NCI-H226 (cell line): ENCODE measurements at regions not wholly inside any gene's neighbourhood (a gene's known extent, or its start where the extent isn't known, plus 50 kb on each side); places are given as distances from the start of the nearest gene placed in this dataset.
"Not testable (repeated sequence)": the region's sequence is repeated elsewhere in the genome, so short reads cannot be mapped to it uniquely, and the experiment has no call there.

ENCODE experiments used
- DNase-seq: peaks from one replicate; pipeline ENCODE4 v3.0.0-alpha.2; 2015

DNA sequence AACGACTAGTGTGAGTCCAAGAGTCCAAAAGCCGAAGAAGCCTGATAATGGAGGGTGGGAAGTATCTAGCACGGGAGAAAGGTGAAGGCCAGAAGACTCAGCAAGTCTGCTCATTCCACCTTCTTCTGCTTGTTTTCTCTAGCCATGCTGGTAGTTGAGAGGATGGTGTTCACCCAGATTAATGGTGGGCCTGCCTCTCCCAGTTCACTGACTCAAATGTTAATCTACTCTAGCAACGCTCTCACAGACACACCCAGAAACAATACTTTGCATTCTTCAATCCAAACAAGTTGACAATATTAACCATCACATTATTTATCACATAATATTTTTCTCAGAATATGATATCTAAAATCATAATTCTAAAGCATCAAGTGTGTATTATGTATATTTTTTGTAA is 1055.1 kb upstream of the PCDH10 start:
- DNase-seq: no peak

DNA sequence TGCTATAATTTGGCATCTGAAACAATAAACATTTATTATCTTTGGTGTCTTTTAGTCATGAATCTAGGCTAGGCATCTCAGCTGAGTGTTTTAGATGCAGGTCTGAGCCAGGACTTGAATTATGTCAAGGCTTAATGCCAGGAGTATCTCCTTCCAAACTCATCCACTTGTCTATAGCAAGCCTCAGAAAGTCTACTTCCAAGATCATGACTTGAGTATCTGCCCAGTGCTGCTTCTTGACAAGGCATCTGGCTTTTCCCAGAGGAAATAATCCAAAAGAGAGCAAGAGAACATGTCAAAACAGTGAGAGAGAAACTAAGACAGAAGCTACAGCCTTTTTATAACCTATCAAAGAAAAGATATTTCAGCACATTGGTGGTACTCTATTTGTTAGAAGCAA is 1052.1 kb upstream of the PCDH10 start:
- no peak for DNase-seq

DNA sequence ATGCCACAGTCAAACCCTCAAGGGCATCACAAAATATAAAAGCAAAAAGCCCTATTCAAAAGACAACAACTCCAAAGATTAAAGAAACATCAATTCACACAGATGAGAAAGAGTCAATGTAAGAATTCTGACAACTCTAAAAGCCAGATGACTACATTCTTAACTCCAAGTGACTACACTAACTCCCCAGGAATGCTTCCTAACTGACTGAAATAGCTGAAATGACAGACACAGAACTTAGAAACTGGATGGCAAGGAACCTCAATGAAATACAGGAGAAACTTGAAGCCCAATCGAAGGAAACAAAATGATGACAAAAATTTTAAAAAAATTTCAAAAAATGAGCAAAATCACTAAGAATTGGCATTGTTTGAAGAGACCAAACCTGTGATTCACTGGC is 1047.6 kb upstream of the PCDH10 start:
- no peak for DNase-seq

DNA sequence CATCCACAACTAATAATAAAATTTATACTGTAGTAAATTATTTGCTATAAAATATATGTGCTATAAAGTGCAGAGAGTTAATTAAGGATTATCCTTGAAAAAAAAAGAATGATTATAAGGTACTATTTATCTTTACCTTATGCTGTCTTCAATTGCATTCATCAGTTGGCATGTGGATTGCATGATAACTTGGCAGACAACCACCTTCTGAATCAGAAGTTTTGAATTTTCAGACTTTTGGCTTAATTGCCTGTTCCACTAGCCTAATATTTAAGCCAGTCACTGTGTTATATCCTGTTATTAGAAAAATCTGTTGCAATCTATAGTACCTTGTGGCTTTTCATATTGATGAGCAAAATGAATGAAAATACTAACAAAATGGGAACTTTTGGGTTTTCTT is 1040.3 kb upstream of the PCDH10 start:
- peak; percentile 47 for DNase-seq

DNA sequence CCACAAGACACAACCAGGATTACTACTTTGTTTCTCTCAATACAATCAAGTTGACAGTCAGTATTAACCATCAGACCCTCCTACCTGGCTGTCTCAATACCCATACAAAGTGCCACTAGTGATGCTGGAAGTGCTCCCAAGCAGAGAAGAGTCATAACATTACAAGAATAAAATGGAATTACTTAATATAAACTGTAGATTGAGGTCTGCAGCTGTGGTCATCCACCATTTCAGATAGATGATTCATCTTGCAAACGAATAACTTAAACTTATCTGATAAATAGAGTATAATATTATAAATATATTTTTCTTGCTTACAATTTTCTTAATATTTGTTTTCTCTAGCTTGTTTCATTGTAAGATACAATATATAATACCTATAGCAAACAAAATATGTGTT is 1034.2 kb upstream of the PCDH10 start:
- DNase-seq: no peak

DNA sequence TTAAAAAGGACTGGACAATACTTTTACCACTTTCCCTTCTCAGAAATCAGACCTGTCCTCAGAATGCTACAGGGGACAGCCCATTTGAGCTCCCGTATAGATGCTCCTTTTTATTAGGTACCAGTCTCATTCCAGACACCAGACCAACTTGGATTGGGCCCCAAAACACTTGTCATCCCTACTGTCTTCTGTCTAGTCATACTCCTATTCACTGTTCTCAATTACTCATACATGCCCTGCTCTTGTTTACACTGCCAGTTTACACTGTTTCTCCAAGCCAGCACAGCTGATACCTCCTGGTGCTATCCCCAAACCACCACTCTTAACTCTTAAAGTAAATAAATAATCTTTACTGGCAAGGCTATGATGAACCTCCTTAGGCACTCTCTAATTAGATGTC is 1026.4 kb upstream of the PCDH10 start:
- DNase-seq: not testable (repeated sequence)

DNA sequence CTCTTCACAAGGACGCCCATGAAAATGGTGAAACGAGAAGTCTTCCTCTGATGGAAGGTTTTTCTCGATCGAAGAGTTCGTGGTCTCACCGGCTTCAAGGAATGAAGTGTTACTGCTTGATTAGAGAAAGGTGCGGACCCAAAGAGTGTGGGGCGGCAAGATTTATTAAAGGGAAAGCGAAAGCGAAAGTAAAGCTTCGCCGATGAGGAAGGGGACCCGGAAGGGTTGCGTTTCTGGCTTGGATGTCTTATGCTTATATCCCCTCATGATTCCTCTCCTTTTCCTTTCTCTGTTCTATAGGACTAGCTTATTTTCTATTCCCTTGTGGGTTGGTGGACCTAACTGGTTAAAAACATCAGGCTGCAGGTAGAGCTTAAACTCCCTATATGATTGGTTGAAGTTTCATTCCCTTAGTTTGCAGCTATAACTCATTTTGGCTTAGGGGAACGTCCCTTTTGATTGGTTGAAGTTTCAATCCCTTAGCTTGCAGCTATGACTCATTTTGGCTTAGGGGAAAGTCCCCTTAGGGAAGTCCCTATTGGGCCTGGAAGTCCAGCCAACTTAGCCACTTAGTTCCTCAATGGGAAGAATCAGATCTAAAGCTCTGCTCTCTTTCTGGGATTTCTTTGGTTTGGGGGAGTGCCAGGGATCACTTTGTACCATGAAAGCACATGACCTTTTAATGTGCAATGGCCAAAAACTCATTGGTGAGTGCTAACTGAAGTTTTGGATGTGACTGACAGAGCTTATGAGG is 1025.0 kb upstream of the PCDH10 start:
- peak; percentile 4 for DNase-seq

DNA sequence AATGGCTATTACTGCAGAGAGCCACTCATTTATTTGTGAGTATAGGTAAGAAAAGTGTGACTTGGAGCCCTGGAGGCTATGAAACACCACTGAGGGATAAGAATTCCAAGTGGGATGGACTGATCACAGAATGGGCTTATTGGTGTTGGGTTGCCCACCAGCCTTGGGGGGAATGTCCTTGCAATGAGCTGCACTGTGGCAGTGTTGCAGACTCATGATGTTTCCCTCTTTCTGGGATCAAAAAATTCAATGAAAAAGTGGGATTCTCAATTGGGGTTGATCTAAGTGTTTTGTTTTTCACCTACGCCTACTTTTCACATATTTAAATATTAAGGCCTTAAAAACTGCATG is 1024.5 kb upstream of the PCDH10 start:
- no peak for DNase-seq

DNA sequence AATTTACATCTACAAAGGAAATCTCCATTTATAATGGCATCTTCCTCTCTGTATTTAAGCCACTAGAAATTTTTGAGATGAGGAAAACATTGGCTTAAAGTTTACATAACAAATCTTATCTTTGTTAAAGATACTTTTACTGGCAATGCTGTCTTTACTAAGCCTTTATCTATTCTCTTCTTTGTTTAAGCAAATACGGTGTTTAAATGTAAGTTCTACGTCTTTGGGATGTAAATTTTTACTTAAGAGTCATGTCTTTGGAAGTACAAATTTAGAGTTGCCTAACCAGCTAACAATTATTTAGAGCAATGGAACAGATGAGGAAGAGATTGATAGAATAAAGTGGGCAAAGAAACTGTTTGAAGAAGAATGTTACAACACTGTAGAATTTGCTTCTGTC is 1024.0 kb upstream of the PCDH10 start:
- no peak for DNase-seq

DNA sequence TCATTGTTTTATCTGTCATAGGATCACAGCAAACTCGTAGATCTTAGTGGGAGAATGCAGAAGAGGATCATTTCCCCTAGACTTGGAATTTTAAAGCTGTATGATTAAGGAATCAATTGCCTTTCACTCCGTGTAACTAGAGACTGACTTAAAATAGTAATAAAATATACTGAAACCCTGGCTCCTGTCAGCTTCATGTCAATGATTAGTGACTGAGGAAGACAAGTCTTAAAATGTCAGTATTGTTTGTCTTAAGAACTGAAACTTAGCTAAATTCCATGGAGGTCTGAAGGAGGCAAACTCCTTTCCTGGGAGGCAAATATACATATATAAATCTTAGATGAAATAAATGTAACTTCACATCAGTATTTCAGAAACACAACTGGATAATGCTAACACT is 1016.7 kb upstream of the PCDH10 start:
- no peak for DNase-seq

DNA sequence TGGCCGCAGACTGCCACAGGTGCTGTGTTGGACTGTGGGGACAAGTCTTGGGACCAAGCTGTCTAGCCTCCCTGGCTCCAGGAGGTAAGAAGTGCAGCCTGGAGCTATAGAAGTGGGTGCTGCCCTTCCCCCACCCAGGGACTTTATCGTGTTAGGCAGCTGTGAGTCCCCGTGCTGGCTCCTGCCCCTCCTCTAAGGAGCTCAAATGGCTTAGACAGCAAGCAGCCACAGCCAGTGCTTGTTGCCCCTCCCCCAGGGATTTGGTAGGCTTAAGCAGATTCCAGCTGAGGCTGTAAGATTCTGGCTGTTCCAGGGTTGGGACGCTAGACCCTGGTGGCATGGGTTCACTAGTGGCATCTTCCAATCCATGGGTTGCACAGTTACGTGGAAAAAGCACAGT is 979.4 kb upstream of the PCDH10 start:
- no peak for DNase-seq

DNA sequence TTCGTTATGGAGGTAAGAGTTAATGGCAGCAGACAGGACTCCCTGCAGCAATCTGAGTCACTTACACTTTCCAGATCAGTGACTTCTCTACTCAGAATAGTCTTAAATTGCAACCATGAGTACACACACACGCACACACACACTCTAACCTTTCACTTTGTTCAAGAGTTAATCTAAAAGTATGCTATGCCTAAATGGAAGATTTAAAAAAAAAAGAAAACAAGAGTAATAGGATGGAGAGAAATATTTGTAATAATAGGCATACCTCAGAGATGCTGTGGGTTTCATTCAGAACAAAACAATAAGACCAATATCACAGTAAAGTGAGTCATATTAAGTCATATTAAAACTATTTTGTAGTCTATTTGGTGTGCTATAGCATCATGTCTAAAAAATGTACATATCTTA is 969.1 kb upstream of the PCDH10 start:
- DNase-seq: peak; percentile 32

DNA sequence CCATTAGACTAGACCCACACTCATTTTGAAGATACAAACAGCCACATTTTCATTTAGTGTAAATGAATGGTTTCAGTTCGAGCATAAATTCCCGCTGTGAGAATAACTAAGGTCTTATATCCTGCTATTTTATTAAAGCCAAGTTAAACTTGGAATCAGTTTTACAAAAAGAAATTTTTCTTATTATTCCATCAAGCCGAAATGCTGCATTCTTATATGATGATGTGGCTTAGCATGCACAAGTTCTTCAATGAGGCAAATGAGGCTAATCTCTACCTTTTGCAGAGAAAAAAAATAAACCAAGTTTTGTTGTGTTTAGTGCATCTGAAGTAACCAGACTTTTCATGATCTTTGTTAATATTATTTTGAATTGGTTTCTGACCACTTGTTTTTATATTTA is 953.9 kb upstream of the PCDH10 start:
- DNase-seq: no peak

DNA sequence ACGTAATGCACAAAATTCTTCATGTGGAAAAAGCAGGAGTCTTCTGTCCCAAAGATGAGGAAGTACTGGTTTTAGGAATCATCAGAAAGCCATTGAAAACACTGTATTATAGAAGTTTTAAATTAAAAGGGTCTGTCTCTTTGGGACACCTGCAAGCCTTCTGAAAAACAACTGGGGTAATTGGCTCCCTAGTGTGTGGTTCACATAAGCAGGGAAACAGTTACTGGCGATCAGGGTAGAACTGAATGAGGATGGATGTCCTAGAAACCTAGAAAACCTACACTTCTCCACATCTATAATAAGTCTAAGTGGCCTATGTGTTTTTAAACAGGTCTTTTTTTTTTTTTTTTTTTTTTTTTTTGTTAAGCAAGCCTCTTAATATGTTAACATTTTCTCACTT is 945.5 kb upstream of the PCDH10 start:
- no peak for DNase-seq

DNA sequence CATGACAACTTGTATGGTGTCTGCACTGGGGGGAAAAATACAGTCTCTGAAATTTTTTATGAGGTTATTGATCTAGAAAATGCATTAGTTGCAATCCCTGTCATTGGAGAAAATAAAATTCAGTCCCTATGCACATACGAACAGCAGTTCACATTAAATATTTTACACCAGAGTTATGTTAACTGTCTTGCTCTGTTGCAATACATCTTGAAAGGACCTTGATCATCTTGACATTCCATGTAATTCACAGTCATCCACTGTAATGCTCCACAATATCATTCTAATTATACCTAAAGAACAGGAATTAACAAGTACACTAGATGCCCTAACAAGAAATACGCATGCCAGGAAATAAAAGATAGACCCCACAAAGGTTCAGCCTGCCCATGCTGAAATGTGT is 934.6 kb upstream of the PCDH10 start:
- no peak for DNase-seq

DNA sequence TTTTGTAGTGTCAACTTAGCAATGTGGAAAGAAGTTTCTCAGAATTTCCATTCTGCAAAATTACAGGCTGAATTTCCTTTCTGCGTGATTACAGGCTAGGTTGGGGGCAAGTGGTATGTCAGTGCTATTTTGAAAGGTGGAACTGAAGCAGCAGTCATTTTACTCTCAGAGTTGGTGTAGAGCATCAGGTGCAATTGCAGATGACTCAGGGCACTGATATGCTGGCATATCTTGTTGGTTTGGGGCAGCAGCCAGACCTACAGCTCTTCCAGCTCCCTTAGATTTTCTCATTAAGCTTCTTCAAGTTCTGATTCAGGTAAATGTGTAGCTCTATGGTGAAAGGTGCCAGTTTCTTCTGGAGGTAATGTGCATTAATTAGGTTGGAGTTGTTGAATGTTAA is 930.7 kb upstream of the PCDH10 start:
- DNase-seq: peak; percentile 57

DNA sequence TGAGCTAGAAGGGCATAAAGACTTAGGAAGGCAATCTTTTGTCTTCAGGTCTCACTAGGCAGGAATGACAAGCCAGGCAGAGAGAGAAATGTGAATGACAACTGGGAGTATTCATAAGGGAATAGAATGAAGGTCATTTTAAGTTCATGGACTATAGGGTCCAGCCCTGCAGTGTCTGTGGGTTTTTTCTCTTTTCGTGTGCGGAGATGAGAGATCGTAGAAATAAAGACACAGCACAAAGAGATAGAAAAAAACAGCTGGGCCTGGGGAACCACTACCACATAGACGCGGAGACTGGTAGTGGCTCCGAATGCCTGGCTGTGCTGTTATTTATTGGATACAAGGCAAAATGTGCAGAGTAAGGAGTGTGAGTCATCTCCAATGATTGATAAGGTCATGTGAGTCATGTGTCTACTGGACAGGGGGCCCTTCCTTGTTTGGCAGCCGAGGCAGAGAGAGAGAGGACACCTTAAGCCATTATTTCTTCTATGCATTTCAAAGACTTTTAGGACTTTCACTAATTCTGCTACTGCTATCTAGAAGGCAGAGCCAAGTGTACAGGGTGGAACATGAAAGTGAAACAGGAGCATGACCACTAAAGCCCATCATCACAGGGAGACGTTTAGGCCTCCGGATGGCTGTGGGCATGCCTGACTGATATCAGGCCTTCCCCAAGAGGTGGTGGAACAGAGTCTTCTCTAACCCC is 921.8 kb upstream of the PCDH10 start:
- DNase-seq: peak; percentile 3

DNA sequence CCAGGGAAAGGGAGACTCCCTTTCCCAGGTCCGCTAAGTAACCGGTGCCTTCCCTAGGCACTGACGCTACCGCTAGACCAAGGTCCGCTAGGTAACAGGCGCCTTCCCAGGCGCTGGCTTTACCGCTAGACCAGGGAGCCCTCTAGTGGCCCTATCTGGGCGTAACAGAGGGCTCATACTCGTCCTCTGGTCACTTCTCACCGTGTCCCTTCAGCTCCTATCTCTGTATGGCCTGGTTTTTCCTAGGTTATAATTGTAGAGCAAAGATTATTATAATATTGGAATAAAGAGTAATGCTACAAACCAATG is 921.3 kb upstream of the PCDH10 start:
- not testable (repeated sequence) for DNase-seq

DNA sequence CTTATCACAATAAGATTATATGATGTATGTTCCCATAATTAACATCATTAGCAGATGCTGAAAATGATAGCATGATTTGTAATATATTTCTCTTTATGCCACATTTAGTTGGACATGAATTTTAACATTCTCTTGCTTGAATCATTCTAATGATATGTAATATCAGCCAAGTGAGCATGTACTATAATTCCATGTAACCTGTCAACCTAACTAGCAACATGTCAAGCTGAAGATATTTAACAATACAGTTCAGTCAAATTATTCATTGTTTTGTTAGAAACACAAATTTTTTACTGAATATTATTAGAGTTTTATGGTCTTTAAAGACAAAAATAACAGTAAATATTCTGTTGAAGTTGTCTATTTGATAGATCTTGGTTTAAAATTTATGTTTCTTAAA is 920.4 kb upstream of the PCDH10 start:
- no peak for DNase-seq

DNA sequence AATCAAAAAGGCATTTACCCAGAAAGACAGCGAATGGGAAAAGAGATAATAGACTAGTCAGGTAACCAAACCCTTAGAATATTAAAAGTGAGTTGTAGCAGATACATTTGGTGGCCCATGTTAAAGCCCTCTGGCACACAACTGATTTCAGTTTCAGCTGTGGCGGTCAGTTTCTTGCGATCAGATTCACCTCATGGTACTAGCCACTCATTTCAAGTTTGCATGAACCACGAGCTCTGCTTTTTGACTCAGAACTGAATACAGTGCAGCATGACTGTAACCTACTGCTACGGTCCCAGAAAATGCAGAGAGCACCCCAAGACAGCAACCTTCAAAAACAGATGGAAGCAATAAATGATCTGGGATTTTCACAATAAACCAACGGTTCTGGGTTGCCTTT is 919.1 kb upstream of the PCDH10 start:
- DNase-seq: no peak

DNA sequence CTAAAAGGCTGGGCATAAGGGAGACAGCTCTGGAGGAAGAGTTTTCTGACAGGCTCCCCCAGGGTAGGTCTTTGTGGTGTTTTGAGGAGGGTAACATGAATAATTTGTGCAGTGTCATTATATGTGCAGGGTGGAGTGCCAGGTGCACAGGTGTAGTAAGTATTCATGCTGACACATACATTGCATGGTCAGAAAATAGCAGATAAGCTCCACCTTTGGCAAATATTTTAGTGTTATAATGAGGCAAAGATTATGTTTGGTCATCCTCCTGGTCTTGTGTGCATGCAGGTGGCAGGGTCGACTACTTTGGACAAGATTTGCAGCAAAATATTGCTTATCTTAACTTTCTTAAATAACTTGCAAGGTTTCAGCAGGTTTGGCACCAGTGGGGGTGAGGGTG is 910.4 kb upstream of the PCDH10 start:
- no peak for DNase-seq

DNA sequence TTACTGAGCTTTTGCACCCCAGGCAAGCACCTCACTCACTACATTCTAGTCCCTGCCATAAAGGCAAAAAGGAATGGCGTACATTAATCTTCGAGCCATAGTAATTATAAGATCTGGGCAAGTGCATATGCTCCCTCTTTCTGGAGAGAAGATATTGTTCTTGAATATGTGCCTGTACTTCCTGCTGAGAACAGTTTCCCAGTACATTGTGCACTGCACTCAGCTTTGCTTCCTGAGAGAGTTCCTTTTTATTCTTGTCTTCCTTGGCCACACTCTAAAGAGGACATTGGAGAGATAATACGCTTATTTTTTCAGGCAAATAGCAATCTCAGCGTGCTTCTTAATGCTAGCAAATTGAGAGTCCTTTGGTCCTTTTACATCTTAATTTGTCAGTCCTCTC is 909.0 kb upstream of the PCDH10 start:
- no peak for DNase-seq

DNA sequence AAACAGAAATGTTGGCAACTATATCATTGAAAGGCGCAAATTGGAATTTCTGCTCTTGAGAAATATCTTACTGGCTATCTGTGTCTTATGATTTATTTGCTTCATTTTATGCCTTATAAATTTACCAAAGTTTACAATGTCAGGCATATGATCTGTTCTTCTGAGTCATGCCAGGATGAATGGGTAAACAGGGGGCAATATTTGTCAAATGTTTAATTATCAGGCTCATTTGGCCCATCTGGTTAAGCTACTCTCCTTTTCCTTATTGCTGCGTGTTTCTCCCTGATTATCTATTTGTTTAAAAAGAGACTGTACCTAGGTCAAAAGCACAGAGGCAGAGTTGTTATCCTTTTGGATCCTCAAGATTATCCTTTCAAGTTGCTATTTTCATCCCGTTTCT is 903.8 kb upstream of the PCDH10 start:
- DNase-seq: no peak

DNA sequence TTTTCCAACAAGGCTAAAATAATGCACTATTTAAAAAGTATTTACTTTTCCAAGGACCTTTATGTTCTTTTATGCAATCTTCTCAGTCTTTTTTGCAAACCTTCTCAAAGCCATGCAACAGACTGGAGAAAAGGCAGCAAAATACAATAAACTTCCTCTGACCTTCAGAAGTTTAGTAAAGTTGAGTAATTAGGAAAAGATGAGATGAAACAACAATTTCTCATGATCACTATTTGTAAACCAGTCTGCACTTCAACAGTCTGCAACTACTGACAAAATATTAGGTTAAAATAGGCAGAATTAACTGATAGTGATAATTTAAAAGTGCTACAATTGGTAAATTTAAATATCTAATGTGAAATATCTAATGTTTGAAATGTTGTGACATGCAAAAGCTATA is 884.9 kb upstream of the PCDH10 start:
- DNase-seq: no peak

DNA sequence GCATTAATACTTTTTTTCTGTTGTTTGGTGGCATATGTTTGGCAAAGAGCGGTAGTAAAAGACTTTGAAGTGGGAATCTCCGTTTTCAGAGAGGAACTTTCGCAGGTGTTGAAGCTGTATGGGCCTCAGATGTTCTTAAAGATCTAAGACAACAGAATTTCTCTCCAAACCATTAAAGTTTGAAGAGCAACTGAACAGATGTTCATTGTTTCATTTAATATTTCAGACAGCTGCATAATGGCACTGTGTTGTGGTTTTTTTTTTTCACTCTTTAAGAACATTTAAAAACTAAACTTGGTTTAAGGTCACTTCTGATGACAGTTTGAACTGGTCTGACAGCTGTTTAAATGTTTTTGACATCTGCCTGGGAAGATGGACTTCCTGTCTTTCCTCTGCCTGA is 882.7 kb upstream of the PCDH10 start:
- no peak for DNase-seq
